H9 (cell line): ENCODE measurements at regions not wholly inside any gene's neighbourhood (a gene's known extent, or its start where the extent isn't known, plus 50 kb on each side); places are given as distances from the start of the nearest gene placed in this dataset.

Experiments used
- DNase-seq: peaks from one replicate; pipeline ENCODE4 v3.0.0-alpha.2; 2017
- H2AFZ ChIP-seq: one replicate; pipeline ENCODE4 v1.6.1; 2013; ENCODE audit warnings: mild to moderate bottlenecking, low read length, control low read depth, moderate library complexity
- H2AK5ac ChIP-seq: 2 replicates; pipeline ENCODE4 v1.6.1; 2013; ENCODE audit warnings: low read length, control low read depth, mixed read lengths; ENCODE audit not compliant: insufficient read length
- H2BK120ac ChIP-seq: one replicate; pipeline ENCODE4 v1.6.1; 2013; ENCODE audit warnings: low read depth, mild to moderate bottlenecking, low read length, control low read depth, inconsistent platforms; ENCODE audit not compliant: poor library complexity, severe bottlenecking
- H2BK12ac ChIP-seq: 2 replicates; pipeline ENCODE4 v1.6.1; 2013; ENCODE audit warnings: low read length, control low read depth, mixed read lengths, low read depth; ENCODE audit not compliant: insufficient read length
- H2BK15ac ChIP-seq: 2 replicates; pipeline ENCODE4 v1.6.1; 2013; ENCODE audit warnings: low read depth, low read length, control low read depth
- H2BK20ac ChIP-seq: one replicate; pipeline ENCODE4 v1.6.1; 2013; ENCODE audit warnings: low read depth, mild to moderate bottlenecking, low read length, control low read depth, inconsistent platforms; ENCODE audit not compliant: poor library complexity, severe bottlenecking
- H2BK5ac ChIP-seq: 2 replicates; pipeline ENCODE4 v1.6.1; 2013; ENCODE audit warnings: low read length, control low read depth, mixed read lengths; ENCODE audit not compliant: insufficient read length
- H3K14ac ChIP-seq: 2 replicates; pipeline ENCODE4 v1.6.1; 2013; ENCODE audit warnings: low read length, control low read depth; ENCODE audit not compliant: insufficient read depth
- H3K18ac ChIP-seq: 2 replicates; pipeline ENCODE4 v1.6.1; 2013; ENCODE audit warnings: low read depth, mild to moderate bottlenecking, mixed read lengths, low read length, control low read depth; ENCODE audit not compliant: insufficient read length
- H3K23ac ChIP-seq: 2 replicates; pipeline ENCODE4 v1.6.1; 2013; ENCODE audit warnings: low read length, control low read depth, mixed read lengths, low read depth; ENCODE audit not compliant: insufficient read length
- H3K23me2 ChIP-seq: 2 replicates; pipeline ENCODE4 v1.6.1; 2013; ENCODE audit warnings: low read depth, mild to moderate bottlenecking, mixed read lengths, low read length, control low read depth; ENCODE audit not compliant: insufficient read length, poor library complexity, severe bottlenecking
- H3K27ac ChIP-seq: 2 replicates; pipeline ENCODE4 v1.5.1; 2013; ENCODE audit warnings: low read length, control low read depth, mixed read lengths, low read depth; ENCODE audit not compliant: insufficient read length
- H3K27me3 ChIP-seq: 2 replicates; pipeline ENCODE4 v1.6.1; 2013; ENCODE audit warnings: low read length, control low read depth, inconsistent platforms; ENCODE audit not compliant: insufficient read depth
- H3K4ac ChIP-seq: 2 replicates; pipeline ENCODE4 v1.6.1; 2013; ENCODE audit warnings: low read depth, mild to moderate bottlenecking, control low read depth, inconsistent platforms, low read length, moderate library complexity
- H3K4me1 ChIP-seq: 2 replicates; pipeline ENCODE4 v1.6.1; 2013; ENCODE audit warnings: low read length, control low read depth, inconsistent platforms; ENCODE audit not compliant: insufficient read depth
- H3K4me2 ChIP-seq: 2 replicates; pipeline ENCODE4 v1.6.1; 2013; ENCODE audit warnings: low read length, control low read depth, mixed read lengths; ENCODE audit not compliant: insufficient read length, insufficient read depth
- H3K56ac ChIP-seq: 2 replicates; pipeline ENCODE4 v1.6.1; 2013; ENCODE audit warnings: low read depth, mild to moderate bottlenecking, mixed read lengths, low read length, control low read depth; ENCODE audit not compliant: insufficient read length
- H3K79me1 ChIP-seq: 2 replicates; pipeline ENCODE4 v1.6.1; 2013; ENCODE audit warnings: low read depth, mild to moderate bottlenecking, moderate library complexity, low read length, control low read depth, inconsistent platforms; ENCODE audit not compliant: insufficient read depth, poor library complexity, severe bottlenecking
- H3K79me2 ChIP-seq: 2 replicates; pipeline ENCODE4 v1.6.1; 2013; ENCODE audit warnings: low read length, control low read depth, inconsistent platforms; ENCODE audit not compliant: insufficient read depth
- H3K9ac ChIP-seq: 2 replicates; pipeline ENCODE4 v1.6.1; 2013; ENCODE audit warnings: low read length, control low read depth, mixed read lengths; ENCODE audit not compliant: insufficient read length; ENCODE audit errors: extremely low read depth
- H3K9me3 ChIP-seq: one replicate; pipeline ENCODE4 v1.6.1; 2013; ENCODE audit warnings: low read depth, low read length, inconsistent platforms; ENCODE audit not compliant: control insufficient read depth
- H3T11ph ChIP-seq: one replicate; pipeline ENCODE4 v1.6.1; 2013; ENCODE audit warnings: mild to moderate bottlenecking, low read length, control low read depth, inconsistent platforms
- H4K20me1 ChIP-seq: one replicate; pipeline ENCODE4 v1.6.1; 2013; ENCODE audit not compliant: control insufficient read depth, insufficient read length, insufficient read depth
- H4K5ac ChIP-seq: 2 replicates; pipeline ENCODE4 v1.6.1; 2013; ENCODE audit warnings: low read depth, mild to moderate bottlenecking, mixed read lengths, low read length, control low read depth; ENCODE audit not compliant: insufficient read length
- H4K8ac ChIP-seq: replicated peaks from 2 replicates; pipeline ENCODE4 v1.6.1; 2013; ENCODE audit warnings: low read length, control low read depth, mixed read lengths, low read depth; ENCODE audit not compliant: insufficient read length
- H4K91ac ChIP-seq: 2 replicates; pipeline ENCODE4 v1.6.1; 2013; ENCODE audit warnings: low read depth, mild to moderate bottlenecking, moderate library complexity, mixed read lengths, low read length, control low read depth; ENCODE audit not compliant: insufficient read length
- H3K27ac Mint-ChIP-seq, 3 experiments: 2 replicates in 2 of 3; 3 replicates in 1 of 3; pipeline ENCODE4 v1.8.0; 2020 to 2021; ENCODE audit warnings: mixed read lengths in 3 of 3, mild to moderate bottlenecking in 1 of 3, moderate library complexity in 1 of 3
- H3K27me3 Mint-ChIP-seq: 2 replicates; pipeline ENCODE4 v1.8.0; 2021; ENCODE audit warnings: low read depth, mild to moderate bottlenecking, moderate library complexity, mixed read lengths
- H3K36me3 Mint-ChIP-seq, 3 experiments: 2 replicates in 2 of 3; 3 replicates in 1 of 3; pipeline ENCODE4 v1.8.0; 2020 to 2021; ENCODE audit warnings: low read depth in 3 of 3, mixed read lengths in 3 of 3; ENCODE audit not compliant: insufficient read depth in 1 of 3
- H3K4me1 Mint-ChIP-seq, 2 experiments: 2 replicates each; pipeline ENCODE4 v1.8.0; 2020; ENCODE audit warnings: mixed read lengths in 2 of 2
- H3K4me3 Mint-ChIP-seq, 2 experiments: 2 replicates in 1 of 2; 3 replicates in 1 of 2; pipeline ENCODE4 v1.8.0; 2020 to 2021; ENCODE audit warnings: mild to moderate bottlenecking in 2 of 2, mixed read lengths in 2 of 2, moderate library complexity in 1 of 2
- H3K9me3 Mint-ChIP-seq, 2 experiments: 2 replicates in 1 of 2; 3 replicates in 1 of 2; pipeline ENCODE4 v1.8.0; 2020; ENCODE audit warnings: mild to moderate bottlenecking in 2 of 2, mixed read lengths in 2 of 2, moderate library complexity in 1 of 2
- WGBS: extraction: QIAGEN DNeasy Blood & Tissue Kit; methylation state at CpG from one replicate; pipeline ENCODE4 v1.1.7; 2013; ENCODE audit warnings: missing lambda C conversion rate, low lambda C conversion rate, mixed read lengths; ENCODE audit not compliant: insufficient read length; ENCODE audit errors: extremely low coverage; 5-methylcytosine and 5-hydroxymethylcytosine counted together
- TF ChIP-seq, protein P1 (sequence below): fragments of 200-600 bp; sonication (generic); conservative IDR thresholded peaks from 3 replicates; pipeline ENCODE4 v1.8.0; 2021; ENCODE audit warnings: antibody characterized with exemption, mild to moderate bottlenecking

DNA sequence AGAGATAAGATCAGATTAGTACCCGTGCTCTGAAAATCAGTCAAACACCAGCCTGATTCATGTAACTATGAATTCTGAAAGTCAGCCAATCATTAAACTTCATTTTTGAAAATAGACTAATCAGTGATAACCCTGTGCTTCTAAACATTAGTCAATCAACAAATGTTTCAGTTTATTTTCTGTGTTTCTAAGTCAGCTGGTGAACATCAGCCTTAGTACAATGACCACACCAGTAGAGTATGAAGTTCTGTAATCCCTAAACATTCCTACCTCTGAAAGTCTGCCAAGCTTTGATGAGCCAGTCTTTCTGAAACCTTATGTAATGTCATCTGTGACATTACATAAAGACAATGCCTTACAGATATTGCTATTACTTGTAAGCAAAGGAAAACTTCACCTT lies 807.4 kb upstream of the CRIM1 start:
- WGBS, result no CpG with 5 or more reads among the region's 1 CpG
- DNase-seq, result no peak
- H3T11ph ChIP-seq, result no peak overlapping the region
- Mint-ChIP-seq H3K4me1 (peaks cover 4 to 8% of the 10 kb centered on the region in 2 experiments), H3K27me3 (no peaks in the 10 kb centered on the region), H3K9me3 (no peaks in the 10 kb centered on the region), H3K27ac (no peak overlapping the region), H3K4me3 (no peak overlapping the region), H3K36me3 (no peaks in the 10 kb centered on the region)
- no peaks in the 10 kb centered on the region for H4K20me1 ChIP-seq
- H3K27me3 ChIP-seq, result no peaks in the 10 kb centered on the region
- H3K4ac ChIP-seq, result no peak overlapping the region
- no peak overlapping the region for H3K4me2 ChIP-seq
- H3K14ac ChIP-seq, result no peak overlapping the region
- no peaks in the 10 kb centered on the region for H3K9me3 ChIP-seq
- H4K8ac ChIP-seq, result no peak overlapping the region
- H2AFZ ChIP-seq, result no peak overlapping the region
- H4K5ac ChIP-seq, result no peak overlapping the region
- no peak overlapping the region for H3K56ac ChIP-seq
- H3K23ac ChIP-seq, result no peak overlapping the region
- no peak overlapping the region for H2BK15ac ChIP-seq
- no peak overlapping the region for H3K27ac ChIP-seq
- H2AK5ac ChIP-seq, result no peak overlapping the region
- no peaks in the 10 kb centered on the region for H3K23me2 ChIP-seq
- H2BK120ac ChIP-seq, result no peak overlapping the region
- no peaks in the 10 kb centered on the region for H3K4me1 ChIP-seq
- TF ChIP-seq, protein P1, sequence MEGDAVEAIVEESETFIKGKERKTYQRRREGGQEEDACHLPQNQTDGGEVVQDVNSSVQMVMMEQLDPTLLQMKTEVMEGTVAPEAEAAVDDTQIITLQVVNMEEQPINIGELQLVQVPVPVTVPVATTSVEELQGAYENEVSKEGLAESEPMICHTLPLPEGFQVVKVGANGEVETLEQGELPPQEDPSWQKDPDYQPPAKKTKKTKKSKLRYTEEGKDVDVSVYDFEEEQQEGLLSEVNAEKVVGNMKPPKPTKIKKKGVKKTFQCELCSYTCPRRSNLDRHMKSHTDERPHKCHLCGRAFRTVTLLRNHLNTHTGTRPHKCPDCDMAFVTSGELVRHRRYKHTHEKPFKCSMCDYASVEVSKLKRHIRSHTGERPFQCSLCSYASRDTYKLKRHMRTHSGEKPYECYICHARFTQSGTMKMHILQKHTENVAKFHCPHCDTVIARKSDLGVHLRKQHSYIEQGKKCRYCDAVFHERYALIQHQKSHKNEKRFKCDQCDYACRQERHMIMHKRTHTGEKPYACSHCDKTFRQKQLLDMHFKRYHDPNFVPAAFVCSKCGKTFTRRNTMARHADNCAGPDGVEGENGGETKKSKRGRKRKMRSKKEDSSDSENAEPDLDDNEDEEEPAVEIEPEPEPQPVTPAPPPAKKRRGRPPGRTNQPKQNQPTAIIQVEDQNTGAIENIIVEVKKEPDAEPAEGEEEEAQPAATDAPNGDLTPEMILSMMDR, result no peak
- H3K79me1 ChIP-seq, result no peaks in the 10 kb centered on the region
- no peak overlapping the region for H3K9ac ChIP-seq
- H2BK12ac ChIP-seq, result no peak overlapping the region
- no peak overlapping the region for H3K18ac ChIP-seq
- no peak overlapping the region for H2BK5ac ChIP-seq
- H4K91ac ChIP-seq, result no peak overlapping the region
- no peaks in the 10 kb centered on the region for H3K79me2 ChIP-seq
- no peak overlapping the region for H2BK20ac ChIP-seq
